SK-N-SH (cell line): ENCODE measurements at regions not wholly inside any gene's neighbourhood (a gene's known extent, or its start where the extent isn't known, plus 50 kb on each side); places are given as distances from the start of the nearest gene placed in this dataset.

Experiments
- CTCF ChIA-PET: fragments of 300-600, 350-600 bp; formaldehyde crosslinking; extraction: SDS; loops from one replicate; lab custom pipeline; 2021; lab: Yijun Ruan, JAX
- POLR2A ChIA-PET: fragments of 350-600 bp; sonication (Branson Sonifier 250); formaldehyde crosslinking; extraction: SDS; loops from one replicate; lab custom pipeline; 2020; ENCODE audit warnings: antibody characterized with exemption, inconsistent platforms; lab: Yijun Ruan, JAX
- DNase-seq: peaks from one replicate; pipeline ENCODE4 v3.0.0; 2012
- H2AFZ ChIP-seq: fragments of 200-600 bp; sonication (generic); 2 replicates; pipeline ENCODE4 v1.8.1; 2016; ENCODE audit warnings: antibody characterized with exemption, mild to moderate bottlenecking, low read depth
- H3F3A ChIP-seq: fragments of 200-600 bp; sonication (generic); replicated peaks from 2 replicates; pipeline ENCODE3; 2016; ENCODE audit warnings: antibody characterized with exemption, mild to moderate bottlenecking; ENCODE audit not compliant: insufficient read depth
- H3K27ac ChIP-seq, 2 experiments: fragments of 200-500 bp in 1 of 2; fragments of 200-600 bp in 1 of 2; sonication (Bioruptor generic) in 1 of 2; sonication (generic), shearing (Covaris generic) in 1 of 2; 2 replicates each; pipeline versions ENCODE4 v1.5.1 to v1.6.1; 2014 to 2016; ENCODE audit warnings: low read depth in 2 of 2, inconsistent platforms in 1 of 2, low read length in 1 of 2, mild to moderate bottlenecking in 1 of 2, mixed read lengths in 1 of 2
- H3K27me3 ChIP-seq: fragments of 200-600 bp; sonication (generic), shearing (Covaris generic); 2 replicates; pipeline ENCODE4 v1.6.1; 2016; ENCODE audit warnings: mixed run types; ENCODE audit not compliant: insufficient read depth
- H3K36me3 ChIP-seq, 2 experiments: fragments of 200-500 bp in 1 of 2; fragments of 200-600 bp in 1 of 2; sonication (Bioruptor generic) in 1 of 2; sonication (generic) in 1 of 2; replicated peaks in 1 of 2; 2 replicates each; pipeline versions ENCODE3 to v1.5.1; 2014 to 2016; ENCODE audit warnings: low read length in 1 of 2, mild to moderate bottlenecking in 1 of 2; ENCODE audit not compliant: insufficient read depth in 2 of 2, control insufficient read depth in 1 of 2
- H3K4me1 ChIP-seq, 2 experiments: fragments of 200-500 bp in 1 of 2; fragments of 200-600 bp in 1 of 2; sonication (Bioruptor generic) in 1 of 2; sonication (generic), shearing (Covaris generic) in 1 of 2; 2 replicates each; pipeline versions ENCODE4 v1.5.1 to v1.6.1; 2014 to 2016; ENCODE audit warnings: low read depth in 1 of 2, low read length in 1 of 2, mixed run types in 1 of 2; ENCODE audit not compliant: insufficient read depth in 2 of 2, control insufficient read depth in 1 of 2
- H3K4me2 ChIP-seq: fragments of 200-600 bp; sonication (generic), shearing (Covaris generic); 2 replicates; pipeline ENCODE4 v1.6.1; 2017; ENCODE audit warnings: mixed run types
- H3K4me3 ChIP-seq, 2 experiments: fragments of 200-500 bp in 1 of 2; fragments of 200-600 bp in 1 of 2; sonication (Bioruptor generic) in 1 of 2; sonication (generic), shearing (Covaris generic) in 1 of 2; 2 replicates each; pipeline versions ENCODE4 v1.5.1 to v1.8.1; 2014 to 2016; ENCODE audit warnings: low read depth in 2 of 2, inconsistent platforms in 1 of 2, low read length in 1 of 2, mild to moderate bottlenecking in 1 of 2, mixed read lengths in 1 of 2, moderate library complexity in 1 of 2
- H3K79me2 ChIP-seq: fragments of 200-600 bp; sonication (generic); 2 replicates; pipeline ENCODE4 v1.8.1; 2017; ENCODE audit warnings: mild to moderate bottlenecking; ENCODE audit not compliant: insufficient read depth
- H3K9ac ChIP-seq: fragments of 200-600 bp; sonication (generic); 2 replicates; pipeline ENCODE4 v1.6.1; 2017; ENCODE audit warnings: mixed run types
- H3K9me2 ChIP-seq: fragments of 200-600 bp; sonication (generic); 2 replicates; pipeline ENCODE4 v1.6.1; 2017; ENCODE audit warnings: mixed run types
- H3K9me3 ChIP-seq: fragments of 200-600 bp; sonication (generic); 2 replicates; pipeline ENCODE4 v1.6.1; 2017; ENCODE audit warnings: mixed run types, mild to moderate bottlenecking, moderate library complexity
- H4K20me1 ChIP-seq: fragments of 200-600 bp; sonication (generic); 2 replicates; pipeline ENCODE4 v1.6.1; 2017; ENCODE audit warnings: mild to moderate bottlenecking, mixed run types; ENCODE audit not compliant: insufficient read depth
- CTCF ChIP-seq: fragments of 200-600 bp; sonication (generic); IDR thresholded peaks from 2 replicates; pipeline ENCODE4 v1.6.1; 2017; ENCODE audit warnings: antibody characterized with exemption, mild to moderate bottlenecking, moderate library complexity
- JUND ChIP-seq: IDR thresholded peaks from 2 replicates; pipeline ENCODE4 v1.4.0; 2012
- NRF1 ChIP-seq: IDR thresholded peaks from 2 replicates; pipeline ENCODE4 v1.6.1; 2012; ENCODE audit warnings: low read depth, mild to moderate bottlenecking, low read length
- RAD21 ChIP-seq: IDR thresholded peaks from 2 replicates; pipeline ENCODE4 v1.6.1; 2012; ENCODE audit warnings: mild to moderate bottlenecking, low read length
- RFX5 ChIP-seq: IDR thresholded peaks from 2 replicates; pipeline ENCODE4 v1.6.1; 2012; ENCODE audit warnings: mild to moderate bottlenecking, improper control_type of control experiment, low read length
- SMC3 ChIP-seq: IDR thresholded peaks from 2 replicates; pipeline ENCODE4 v1.6.1; 2012; ENCODE audit warnings: low read depth, low read length, improper control_type of control experiment
- TCF12 ChIP-seq: IDR thresholded peaks from 2 replicates; pipeline ENCODE4 v1.4.0; 2012
- WGBS: methylation state at CpG from one replicate; pipeline ENCODE4 v1.1.6; 2017; ENCODE audit warnings: low lambda C conversion rate; 5-methylcytosine and 5-hydroxymethylcytosine counted together
- TF ChIP-seq, protein P1 (sequence below): IDR thresholded peaks from 2 replicates; pipeline ENCODE4 v1.6.1; 2012; ENCODE audit warnings: mild to moderate bottlenecking, low read depth, low read length, moderate library complexity

DNA sequence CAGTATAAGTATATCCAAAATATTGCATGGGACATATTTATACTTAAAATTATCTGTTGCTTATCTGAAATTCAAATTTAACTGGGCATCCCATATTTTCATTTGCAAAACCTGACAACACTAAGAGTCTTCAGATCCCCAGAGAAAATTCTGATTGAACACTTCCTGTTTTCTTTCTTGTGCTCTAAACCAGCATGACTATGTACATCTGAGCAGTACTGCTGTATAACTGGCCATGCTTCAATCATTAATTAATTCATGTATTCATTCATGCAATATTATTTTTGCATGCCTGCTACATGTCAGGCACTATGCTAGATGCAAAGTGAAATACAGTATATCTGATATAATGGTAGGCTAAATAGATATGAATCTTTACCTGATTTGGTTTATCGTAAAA lies 461.2 kb downstream of the TLR4 start:
- H3K79me2 ChIP-seq: no peaks in the 10 kb centered on the region
- no peaks in the 10 kb centered on the region for H3K9me2 ChIP-seq
- no peak overlapping the region for H3K4me3 ChIP-seq
- TF ChIP-seq, protein P1, sequence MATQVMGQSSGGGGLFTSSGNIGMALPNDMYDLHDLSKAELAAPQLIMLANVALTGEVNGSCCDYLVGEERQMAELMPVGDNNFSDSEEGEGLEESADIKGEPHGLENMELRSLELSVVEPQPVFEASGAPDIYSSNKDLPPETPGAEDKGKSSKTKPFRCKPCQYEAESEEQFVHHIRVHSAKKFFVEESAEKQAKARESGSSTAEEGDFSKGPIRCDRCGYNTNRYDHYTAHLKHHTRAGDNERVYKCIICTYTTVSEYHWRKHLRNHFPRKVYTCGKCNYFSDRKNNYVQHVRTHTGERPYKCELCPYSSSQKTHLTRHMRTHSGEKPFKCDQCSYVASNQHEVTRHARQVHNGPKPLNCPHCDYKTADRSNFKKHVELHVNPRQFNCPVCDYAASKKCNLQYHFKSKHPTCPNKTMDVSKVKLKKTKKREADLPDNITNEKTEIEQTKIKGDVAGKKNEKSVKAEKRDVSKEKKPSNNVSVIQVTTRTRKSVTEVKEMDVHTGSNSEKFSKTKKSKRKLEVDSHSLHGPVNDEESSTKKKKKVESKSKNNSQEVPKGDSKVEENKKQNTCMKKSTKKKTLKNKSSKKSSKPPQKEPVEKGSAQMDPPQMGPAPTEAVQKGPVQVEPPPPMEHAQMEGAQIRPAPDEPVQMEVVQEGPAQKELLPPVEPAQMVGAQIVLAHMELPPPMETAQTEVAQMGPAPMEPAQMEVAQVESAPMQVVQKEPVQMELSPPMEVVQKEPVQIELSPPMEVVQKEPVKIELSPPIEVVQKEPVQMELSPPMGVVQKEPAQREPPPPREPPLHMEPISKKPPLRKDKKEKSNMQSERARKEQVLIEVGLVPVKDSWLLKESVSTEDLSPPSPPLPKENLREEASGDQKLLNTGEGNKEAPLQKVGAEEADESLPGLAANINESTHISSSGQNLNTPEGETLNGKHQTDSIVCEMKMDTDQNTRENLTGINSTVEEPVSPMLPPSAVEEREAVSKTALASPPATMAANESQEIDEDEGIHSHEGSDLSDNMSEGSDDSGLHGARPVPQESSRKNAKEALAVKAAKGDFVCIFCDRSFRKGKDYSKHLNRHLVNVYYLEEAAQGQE: no peak
- TF ChIP-seq JUND: no peak
- TF ChIP-seq NRF1: no peak
- no peaks in the 10 kb centered on the region; a peak in 1 of 4 replicates for H3K4me1 ChIP-seq
- no peak for DNase-seq
- H3K4me2 ChIP-seq: no peak overlapping the region
- H3K27ac ChIP-seq: no peak overlapping the region
- no peaks in the 10 kb centered on the region for H3K9me3 ChIP-seq
- no peaks in the 10 kb centered on the region for H3K36me3 ChIP-seq
- H2AFZ ChIP-seq: no peak overlapping the region
- ChIA-PET CTCF (no interaction called here), POLR2A (no interaction called here)
- no peaks in the 10 kb centered on the region for H3K27me3 ChIP-seq
- no peaks in the 10 kb centered on the region for H4K20me1 ChIP-seq
- H3K9ac ChIP-seq: no peak overlapping the region
- H3F3A ChIP-seq: no peaks in the 10 kb centered on the region
- 24% methylated on average over 1 of the region's 1 CpG for WGBS

DNA sequence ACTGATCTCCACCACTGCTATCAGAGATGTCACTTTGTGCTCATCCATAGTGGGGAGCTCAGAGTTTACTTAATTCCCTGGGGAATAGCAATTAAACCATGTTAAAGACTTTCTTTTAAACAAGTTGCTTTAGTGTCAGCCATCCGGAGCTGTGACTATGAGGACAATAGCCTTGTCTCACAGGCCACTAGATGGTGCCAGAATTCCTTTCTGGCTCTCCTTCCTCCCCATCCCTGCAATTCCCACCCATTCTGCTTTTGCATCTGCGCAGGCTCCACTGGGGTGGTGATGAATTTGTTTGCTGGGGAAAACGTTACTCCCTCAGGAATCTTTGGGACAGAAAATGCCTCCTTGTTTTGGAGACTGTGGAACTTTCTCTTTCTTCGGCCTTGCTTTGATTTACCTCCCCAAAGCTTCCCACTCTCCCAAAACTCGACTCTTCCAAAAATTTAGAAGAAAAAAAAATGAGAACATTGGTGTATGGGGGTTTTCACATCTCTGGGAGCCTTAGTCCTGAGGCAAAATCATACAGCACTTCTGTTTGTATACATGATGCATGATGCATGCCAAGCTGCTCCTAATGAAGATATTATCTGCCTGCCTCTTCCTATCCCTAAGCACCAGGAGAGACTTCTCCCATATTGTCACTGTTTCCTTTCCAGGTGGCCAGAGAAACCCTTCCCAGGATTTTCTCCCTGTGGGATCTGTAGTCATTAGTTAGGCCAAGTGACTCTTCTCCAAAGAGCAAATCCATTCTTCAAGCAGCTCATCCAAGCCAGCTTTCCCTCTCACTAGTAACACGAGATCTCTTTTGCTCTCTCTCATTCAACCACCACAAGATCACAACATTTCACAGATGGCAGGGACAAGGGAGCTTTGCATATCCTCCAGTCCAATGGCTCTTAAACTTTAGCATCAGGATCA lies 466.1 kb downstream of the TLR4 start:
- TF ChIP-seq TCF12 (no peak), CTCF (peak; percentile 60), NRF1 (peak; percentile 48; the same call in 1 of the 2 replicates), SMC3 (peak; percentile 68), RAD21 (peak; percentile 93), RFX5 (no peak)
- peak; percentile 57 for DNase-seq
- ChIA-PET POLR2A (no interaction called here), CTCF (interaction anchor here (0.6 to 2.9 kb wide), 63 partner anchors 8 to 1799 kb away, joined by 3 to 31 read pairs (median 3); no protein-coding TSS in a partner anchor)
- H3K9ac ChIP-seq: no peak overlapping the region
- H3K79me2 ChIP-seq: no peaks in the 10 kb centered on the region
- H3K27me3 ChIP-seq: no peaks in the 10 kb centered on the region
- H2AFZ ChIP-seq: no peak overlapping the region
- no peak overlapping the region for H3K4me2 ChIP-seq
- no peaks in the 10 kb centered on the region for H3F3A ChIP-seq
- H3K9me2 ChIP-seq: no peaks in the 10 kb centered on the region
- H3K9me3 ChIP-seq: no peaks in the 10 kb centered on the region
- no peaks in the 10 kb centered on the region; a peak in 1 of 4 replicates for H3K4me1 ChIP-seq
- 13% methylated on average over 6 of the region's 6 CpGs for WGBS
- H3K36me3 ChIP-seq: no peaks in the 10 kb centered on the region
- H3K4me3 ChIP-seq: no peak overlapping the region
- H3K27ac ChIP-seq: no peak overlapping the region
- H4K20me1 ChIP-seq: no peaks in the 10 kb centered on the region
